Activated T-helper 9 cell treated with anti-CD3 and anti-CD28 coated beads, Interleukin-2, amount 50 U/mL, for 16 hours (primary cell): ENCODE measurements at regions not wholly inside any gene's neighbourhood (a gene's known extent, or its start where the extent isn't known, plus 50 kb on each side); places are given as distances from the start of the nearest gene placed in this dataset.
"Not testable (repeated sequence)": the region's sequence is repeated elsewhere in the genome, so short reads cannot be mapped to it uniquely, and the experiment has no call there.

Experiments
- DNase-seq: peaks from one replicate; pipeline ENCODE4 v3.0.0-alpha.2; 2020; ENCODE audit warnings: low read depth

DNA sequence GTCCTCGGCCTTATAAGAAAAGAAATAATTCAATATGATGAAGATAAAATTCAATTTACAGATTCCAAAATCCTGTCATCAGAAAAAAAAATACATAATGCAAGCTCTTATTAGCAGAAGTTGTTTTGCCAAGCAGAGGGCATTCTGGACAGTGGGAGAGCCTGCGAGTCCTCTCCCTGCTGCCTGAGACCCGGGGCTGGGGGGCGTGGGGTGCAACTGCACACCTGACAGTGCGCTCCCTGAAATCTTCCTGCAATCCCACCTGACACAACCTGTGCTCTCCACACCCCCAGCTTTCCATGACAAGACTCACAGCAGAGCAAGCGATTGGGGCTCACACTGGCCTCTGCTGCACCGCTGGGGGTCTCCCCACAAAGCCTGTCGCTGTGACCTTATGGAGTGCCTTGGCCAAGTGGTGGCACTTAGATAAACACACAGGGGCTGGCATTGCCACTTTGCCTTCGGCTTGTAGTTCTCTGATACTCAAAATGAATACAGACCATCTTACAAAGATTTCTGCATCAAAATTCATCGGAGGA is 130.3 kb upstream of the PDE10A start:
- no peak for DNase-seq

DNA sequence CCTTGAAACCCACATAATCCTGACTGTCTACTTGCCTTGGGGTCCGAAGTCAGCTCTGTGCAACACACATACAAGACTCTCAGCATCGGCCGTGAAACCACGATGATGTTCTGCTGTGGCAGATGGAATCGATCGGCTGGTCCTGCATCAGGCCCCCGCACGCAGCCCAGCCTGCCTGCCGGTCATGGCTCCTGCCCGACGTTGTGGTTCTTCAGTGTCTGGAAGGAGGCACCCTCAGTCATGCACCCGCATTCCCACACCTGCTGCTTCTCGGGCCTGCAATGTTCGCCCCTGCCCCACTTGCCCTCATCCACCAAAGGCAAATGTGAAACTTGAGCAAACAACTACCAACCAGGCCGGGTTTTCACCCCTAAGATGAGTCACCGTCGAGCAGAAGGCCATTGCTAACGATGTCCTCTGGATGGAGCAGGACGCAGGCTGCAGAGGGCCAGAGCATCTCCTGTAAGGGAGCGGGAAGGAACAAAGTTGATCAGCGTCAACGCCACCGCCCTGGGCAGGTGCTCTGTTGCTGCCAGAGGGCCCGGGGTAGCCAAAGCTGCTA is 128.9 kb upstream of the PDE10A start:
- DNase-seq = no peak

DNA sequence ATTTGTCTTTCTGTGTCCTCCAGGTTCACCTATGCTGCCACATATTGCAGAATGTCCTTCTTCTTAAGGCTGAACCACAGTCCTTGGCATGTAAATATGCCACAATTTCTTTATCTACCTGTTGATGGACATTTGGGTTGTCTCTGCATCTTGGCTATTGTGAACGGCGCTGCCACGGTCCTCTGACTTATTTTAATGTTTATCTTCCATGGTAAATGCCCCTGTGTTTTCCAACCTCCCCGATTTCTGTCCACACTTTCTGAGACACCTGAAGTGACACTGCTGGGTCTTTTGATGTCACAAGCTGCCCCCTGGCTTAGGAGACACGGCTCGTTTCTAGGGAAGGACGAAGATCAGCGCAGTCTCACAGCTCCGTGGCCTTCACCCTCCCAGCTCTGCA is 128.3 kb upstream of the PDE10A start:
- no peak for DNase-seq

DNA sequence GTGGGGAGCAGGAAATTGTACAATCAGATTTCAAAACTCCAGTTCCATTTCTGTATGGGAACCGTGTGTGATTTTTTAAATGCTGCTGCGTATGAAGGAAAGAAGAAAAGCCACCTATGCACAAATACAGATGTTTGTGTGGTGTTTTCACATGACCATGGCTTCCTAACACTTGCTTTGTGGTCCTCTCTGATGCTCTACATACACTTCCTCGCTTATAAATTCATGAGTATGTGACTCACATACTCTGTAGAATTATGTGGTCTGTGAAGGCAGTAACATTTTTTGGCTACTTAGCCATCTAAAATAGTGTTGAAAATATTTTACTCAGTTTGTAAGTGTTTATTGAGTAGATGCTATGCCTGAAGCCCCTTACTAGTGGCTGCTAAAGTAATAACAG is 119.8 kb upstream of the PDE10A start:
- no peak for DNase-seq

DNA sequence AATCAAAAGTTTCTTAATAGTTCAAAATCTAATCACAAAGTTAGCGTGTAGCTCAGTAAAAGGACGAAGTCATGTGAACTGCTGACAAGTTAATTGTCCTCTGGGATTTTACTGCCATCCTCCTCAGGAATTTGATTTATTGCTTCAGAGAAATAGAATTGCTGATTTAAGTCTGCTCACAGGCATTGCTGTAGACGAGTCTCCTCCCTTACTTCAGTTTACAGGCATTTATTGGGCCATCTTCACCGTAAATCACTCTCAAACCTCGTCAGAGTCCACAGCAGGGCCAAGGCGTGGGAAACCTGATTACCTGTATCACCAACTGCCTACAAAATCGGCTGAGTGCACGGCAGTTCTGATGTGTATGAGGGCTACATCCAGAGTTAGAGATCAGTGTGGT is 119.1 kb upstream of the PDE10A start:
- no peak for DNase-seq

GRCh38 chr6:165777680-165778079 is 114.6 kb upstream of the PDE10A start:
- DNase-seq = no peak

GRCh38 chr6:165776691-165777090 is 113.7 kb upstream of the PDE10A start:
- DNase-seq = no peak

GRCh38 chr6:165775721-165776120 is 112.7 kb upstream of the PDE10A start:
- no peak for DNase-seq

GRCh38 chr6:165774903-165775601 is 112.0 kb upstream of the PDE10A start:
- no peak for DNase-seq

GRCh38 chr6:165770397-165771082 is 107.5 kb upstream of the PDE10A start:
- no peak for DNase-seq

- no peak for DNase-seq
Measured at GRCh38 chr6:165769884-165770283, 106.8 kb upstream of the PDE10A start.

GRCh38 chr6:165769401-165769800 is 106.4 kb upstream of the PDE10A start:
- no peak for DNase-seq

- DNase-seq = no peak
Measured at GRCh38 chr6:165768961-165769360, 105.9 kb upstream of the PDE10A start.

DNA sequence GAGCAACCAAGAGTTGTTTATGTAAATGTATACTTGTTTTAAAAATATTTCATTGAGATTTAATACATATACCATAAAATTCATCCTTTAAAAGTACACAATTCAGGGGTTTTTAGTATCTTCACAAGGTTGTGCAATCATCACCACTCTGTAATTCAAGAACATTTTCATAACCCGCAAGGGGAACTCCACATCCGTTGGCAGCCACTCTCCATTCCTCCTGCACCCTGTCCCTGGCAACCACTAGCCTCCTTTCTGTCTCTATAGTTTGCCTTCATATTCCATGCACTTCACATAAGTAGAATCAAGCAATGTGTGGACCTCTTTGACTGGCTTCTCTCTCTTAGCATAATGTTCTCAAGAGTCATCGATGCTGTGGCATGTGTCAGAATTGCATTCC is 104.2 kb upstream of the PDE10A start:
- DNase-seq = no peak

DNA sequence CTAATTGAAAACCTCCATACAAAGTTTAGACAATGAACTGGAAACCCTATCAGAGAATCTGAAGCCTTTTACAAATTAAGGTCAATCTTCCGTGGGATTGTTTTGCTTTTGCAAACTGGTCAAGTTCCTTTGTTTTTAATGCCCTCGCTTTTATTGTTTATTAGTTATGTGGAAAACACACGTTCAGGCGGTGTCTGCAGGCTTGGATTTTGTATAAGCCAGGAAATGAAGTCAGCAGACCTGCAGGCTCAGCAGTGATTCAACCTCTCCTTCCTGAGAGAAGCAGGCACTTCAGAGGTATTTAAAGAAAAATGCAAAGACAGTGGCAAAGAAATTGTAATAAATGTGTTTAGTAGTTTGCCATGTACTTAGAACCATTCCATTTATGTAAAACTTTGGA is 103.4 kb upstream of the PDE10A start:
- no peak for DNase-seq

- DNase-seq = no peak
Measured at GRCh38 chr6:165766026-165766425, 103.0 kb upstream of the PDE10A start.

DNA sequence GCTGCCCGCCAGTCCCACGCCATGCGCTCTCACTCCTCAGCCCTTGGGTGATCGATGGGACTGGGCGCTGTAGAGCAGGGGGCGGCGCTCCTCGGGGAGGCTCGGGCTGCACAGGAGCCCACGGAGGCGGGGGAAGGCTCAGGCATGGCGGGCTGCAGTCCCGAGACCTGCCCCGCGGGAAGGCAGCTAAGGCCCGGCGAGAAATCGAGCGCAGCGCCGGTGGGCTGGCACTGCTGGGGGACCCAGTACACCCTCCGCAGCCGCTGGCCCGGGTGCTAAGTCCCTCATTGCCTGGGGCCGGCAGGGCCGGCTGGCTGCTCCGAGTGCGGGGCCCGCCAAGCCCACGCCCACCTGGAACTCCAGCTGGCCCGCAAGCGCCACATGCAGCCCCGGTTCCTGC is 102.2 kb upstream of the PDE10A start:
- not testable (repeated sequence) for DNase-seq

DNA sequence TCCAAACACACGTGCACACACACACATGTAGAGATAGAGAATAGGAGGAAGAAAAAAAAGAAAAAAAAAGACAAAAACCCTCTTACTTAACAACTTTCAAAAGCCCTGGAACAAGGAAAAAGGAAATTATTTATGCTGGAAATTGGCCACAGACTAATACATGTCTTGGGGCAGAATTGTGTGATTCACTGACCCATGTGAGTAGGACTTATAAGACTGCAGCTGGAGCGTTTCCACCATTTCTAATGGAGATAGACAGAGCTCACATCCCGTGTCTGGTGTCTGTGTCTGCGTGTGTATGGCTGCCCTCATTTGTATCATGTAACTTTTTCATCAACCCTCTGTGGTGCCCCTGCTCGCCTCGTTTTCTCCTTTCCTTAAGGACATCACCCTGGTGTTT is 99.8 kb upstream of the PDE10A start:
- no peak for DNase-seq

GRCh38 chr6:165762125-165762524 is 99.1 kb upstream of the PDE10A start:
- no peak for DNase-seq

DNA sequence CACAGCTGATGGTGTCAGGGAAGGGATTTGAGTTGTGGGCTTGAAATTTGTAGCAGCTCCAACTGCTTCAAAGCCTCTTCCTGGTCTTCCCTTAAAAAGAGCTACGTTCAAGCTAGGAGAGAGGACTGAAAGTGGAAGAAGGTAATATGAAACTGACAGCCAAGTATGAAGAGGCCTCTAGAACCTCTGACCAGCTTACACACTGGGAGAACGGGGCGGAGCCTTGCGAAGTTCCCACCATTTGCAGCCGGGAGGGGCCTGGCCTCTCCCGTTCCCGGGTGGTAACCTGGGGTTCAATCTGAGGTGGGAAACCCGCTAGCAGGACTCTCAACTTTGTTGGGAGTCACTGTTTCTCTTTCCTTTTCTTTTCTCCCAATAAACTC is 97.8 kb upstream of the PDE10A start:
- no peak for DNase-seq

GRCh38 chr6:165760126-165760802 is 97.2 kb upstream of the PDE10A start:
- no peak for DNase-seq

DNA sequence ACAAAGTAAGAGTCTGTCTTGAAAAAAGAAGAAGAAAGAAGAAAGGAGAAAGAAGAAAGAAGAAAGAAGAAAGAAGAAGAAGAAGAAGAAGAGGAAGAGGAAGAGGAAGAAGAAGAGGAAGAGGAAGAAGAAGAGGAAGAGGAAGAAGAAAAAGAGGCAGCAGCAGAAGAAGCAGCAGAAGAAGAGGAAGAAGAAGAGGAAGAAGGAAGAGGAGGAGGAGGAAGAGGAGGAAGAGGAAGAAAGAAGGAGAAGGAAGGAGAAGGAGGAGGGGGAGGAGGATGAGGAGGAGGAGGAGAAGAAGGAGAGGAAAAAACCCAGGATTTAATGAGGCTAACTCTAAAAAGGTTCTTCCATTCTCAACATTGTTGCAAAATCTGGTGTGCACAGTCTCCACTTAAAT is 95.4 kb upstream of the PDE10A start:
- DNase-seq = no peak

- no peak for DNase-seq
Measured at GRCh38 chr6:165755583-165755982, 92.5 kb upstream of the PDE10A start.
